Hematopoietic multipotent progenitor cell treated with erythropoietin and hydrocortisone succinate and interleukin-3 and kit ligand, for 15 days (in vitro differentiated cells): ENCODE measurements at regions not wholly inside any gene's neighbourhood (a gene's known extent, or its start where the extent isn't known, plus 50 kb on each side); places are given as distances from the start of the nearest gene placed in this dataset.

Source experiments
- DNase-seq: peaks from one replicate; pipeline ENCODE4 v3.0.0-alpha.2; 2015; ENCODE audit warnings: low spot score

DNA sequence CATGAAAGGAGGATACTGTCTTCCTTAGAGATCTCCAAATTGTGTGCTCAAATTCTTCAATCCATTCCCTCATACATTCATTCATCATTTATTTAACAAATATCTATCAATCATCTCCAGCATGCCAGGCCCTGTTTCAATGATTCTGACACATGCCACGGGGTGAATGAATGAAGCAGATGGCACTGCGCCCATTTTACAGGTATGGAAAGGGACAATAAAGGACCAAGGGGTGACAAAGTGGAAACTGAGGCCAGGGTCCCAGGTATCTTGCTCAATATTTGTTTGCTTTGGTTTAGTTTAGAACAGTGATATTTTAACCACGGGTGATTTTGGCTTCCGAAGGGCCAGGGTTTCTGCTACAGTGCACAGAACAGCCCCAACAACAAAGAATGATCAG is 321.6 kb upstream of the RUNX1 start:
- DNase-seq: no peak

- no peak for DNase-seq
Observed at GRCh38 chr21:35370071-35370470, 321.0 kb upstream of the RUNX1 start.

DNA sequence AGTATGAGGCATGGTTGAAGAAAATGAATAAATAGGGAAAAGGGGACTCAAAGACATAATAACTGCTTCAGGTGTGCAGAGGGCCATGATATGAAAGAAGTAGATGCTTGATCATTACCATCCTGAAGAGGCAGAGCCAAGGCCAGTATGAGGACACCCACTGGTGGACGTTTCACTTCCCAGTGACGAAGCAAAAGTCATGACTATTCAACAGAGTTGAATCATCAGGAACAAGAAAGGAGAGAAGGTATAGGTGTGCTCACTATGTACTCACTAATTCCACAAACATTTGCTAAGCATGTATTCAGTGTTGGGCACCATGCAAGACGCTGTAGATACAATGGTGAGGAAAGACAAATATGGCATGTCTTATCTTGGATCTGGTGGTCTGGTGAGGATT is 319.2 kb upstream of the RUNX1 start:
- no peak for DNase-seq

- no peak for DNase-seq
Observed at GRCh38 chr21:35367553-35367952, 318.5 kb upstream of the RUNX1 start.

- DNase-seq: no peak
Observed at GRCh38 chr21:35366394-35367080, 317.4 kb upstream of the RUNX1 start.

- no peak for DNase-seq
Observed at GRCh38 chr21:35363458-35363857, 314.4 kb upstream of the RUNX1 start.

DNA sequence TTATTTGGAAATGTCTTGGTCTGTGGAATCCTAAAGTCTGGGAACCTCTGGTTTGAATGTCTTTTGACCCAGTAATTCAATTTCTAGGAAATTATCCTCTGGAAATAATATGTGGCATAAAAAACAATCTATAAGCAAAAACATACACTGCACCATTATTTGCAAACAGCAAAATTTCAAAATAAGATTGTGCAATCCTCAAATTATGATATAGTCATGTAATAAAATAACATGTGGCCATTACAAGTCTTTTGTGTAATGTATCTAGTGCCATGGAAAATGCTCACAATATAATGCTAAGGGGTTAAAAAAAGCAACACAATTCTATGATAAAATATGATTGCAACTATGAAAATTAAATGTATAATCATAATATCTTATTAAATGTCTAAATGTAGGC is 312.9 kb upstream of the RUNX1 start:
- no peak for DNase-seq

GRCh38 chr21:35360870-35361570 is 311.9 kb upstream of the RUNX1 start:
- no peak for DNase-seq

- DNase-seq: no peak
Observed at GRCh38 chr21:35359076-35359475, 310.0 kb upstream of the RUNX1 start.

GRCh38 chr21:35358008-35358407 is 308.9 kb upstream of the RUNX1 start:
- DNase-seq: no peak

GRCh38 chr21:35357041-35357780 is 308.1 kb upstream of the RUNX1 start:
- DNase-seq: no peak

GRCh38 chr21:35354078-35354477 is 305.0 kb upstream of the RUNX1 start:
- no peak for DNase-seq

GRCh38 chr21:35352793-35353192 is 303.7 kb upstream of the RUNX1 start:
- no peak for DNase-seq

DNA sequence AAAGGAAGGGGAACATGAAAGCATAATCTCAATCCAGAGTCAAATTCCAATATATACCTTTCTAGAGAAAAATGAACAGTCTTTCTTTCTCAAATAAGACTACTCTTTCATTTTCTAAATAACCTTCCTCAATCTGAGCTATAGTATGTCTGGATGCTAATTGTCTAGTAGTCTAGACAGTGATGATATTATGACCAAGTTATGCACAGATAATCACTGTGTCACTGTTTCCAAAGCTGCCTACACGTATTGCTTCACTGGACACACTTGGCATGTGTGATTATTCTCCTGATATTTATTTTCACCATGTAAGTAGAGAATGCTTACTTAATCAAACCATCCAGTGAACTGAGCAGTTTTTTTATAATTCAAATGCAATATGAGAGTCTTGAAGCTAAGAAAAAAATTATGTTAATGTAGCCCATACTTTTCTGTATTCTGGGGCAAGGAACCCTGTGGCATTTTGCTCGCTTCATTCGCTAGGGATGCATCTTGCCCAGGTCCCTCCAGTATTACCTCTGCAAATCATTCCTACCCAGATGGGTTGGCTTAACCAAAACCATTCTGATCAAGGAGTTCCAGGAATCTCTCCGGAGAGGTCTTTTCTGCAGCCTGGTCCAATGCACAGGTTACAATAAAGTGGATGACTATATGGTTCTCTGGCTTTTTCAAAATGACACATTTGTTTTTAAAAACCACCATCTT is 303.1 kb upstream of the RUNX1 start:
- no peak for DNase-seq

DNA sequence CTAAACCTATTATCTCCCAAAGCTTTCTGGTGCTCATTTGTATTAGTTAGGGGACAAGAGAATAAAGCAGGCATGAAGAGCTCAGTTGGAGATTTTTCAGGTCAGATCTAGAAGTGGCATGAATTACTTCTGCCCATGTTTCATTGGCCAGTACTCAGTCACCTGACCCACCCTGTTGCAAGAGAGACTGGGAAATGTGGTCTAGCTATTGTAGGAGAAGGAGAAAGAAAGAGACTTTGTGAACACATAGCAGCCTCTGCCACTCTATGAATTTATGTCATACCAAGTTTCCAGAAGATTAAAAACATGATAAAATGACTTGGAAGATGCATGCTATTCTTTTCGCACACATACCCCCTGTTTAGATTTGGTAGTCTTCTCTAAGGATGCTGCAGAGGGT is 302.3 kb upstream of the RUNX1 start:
- DNase-seq: no peak

DNA sequence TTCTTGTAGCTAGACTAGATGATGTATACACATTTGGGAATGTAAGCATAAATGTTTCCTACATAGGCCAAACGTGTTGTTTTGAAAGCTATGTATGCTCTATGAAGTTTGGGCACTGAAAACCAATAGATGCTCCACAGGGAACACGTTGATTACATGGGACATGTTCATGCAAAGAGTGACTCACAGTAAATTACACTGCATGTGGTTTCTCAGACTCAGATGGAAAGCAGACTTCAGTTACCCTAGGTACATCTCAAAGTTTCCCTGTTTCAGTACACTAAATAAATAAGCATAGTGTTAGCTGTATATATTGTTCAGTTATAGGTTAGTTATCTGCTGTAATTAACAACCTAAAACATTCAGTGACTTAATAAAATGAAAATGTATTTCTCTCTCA is 301.9 kb upstream of the RUNX1 start:
- no peak for DNase-seq

DNA sequence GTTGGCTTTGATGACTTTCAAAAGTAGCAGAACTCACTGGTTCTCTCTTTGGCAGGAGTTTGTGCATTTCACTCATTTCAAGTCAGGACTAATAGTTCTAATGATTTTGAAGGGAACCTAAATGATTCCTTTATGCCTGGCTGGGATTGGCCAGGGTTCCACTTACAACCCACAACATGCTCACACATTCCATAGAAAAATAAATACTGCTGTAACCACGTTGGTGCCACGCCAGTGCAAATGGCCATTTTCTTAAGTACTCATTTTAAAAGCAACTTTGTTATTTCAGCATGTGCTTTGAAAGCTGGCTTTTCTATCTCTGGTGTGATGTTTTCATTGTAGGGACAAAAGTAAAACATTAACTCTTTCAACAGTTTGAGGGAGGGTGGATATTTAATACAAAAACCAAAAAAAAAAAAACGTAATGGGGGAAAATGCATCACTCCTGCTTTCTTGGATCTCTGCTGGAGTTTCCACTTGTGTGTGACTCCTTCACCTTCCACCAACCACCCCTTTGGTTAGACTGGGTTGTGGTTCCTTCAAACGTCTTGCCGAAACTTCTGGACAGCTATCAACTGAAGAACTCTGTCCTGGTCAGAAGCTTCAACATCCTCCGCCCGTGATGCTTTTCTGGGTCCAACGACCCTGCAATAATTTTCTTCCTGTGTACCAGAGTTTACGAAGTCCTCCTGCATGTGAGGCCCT is 300.4 kb upstream of the RUNX1 start:
- no peak for DNase-seq

GRCh38 chr21:35348686-35349085 is 299.6 kb upstream of the RUNX1 start:
- DNase-seq: no peak

DNA sequence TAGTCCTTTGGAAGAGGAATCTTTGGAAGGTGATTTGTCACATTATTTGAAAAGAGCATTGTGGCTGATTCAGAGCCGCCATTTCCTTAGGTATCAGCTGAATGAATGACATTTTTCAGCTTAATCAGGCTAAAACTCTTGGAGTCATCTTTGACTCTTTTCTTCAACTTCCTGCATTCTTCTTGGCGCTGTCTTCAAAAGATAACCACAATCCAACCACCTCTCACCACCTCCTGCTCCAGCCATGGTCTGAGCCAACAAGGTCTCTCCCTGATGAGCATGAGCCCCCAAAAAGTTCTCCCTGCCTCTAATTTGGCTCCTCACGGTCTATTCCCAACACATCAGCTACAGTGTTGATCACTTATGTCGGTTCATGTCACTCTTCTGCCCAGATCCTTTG is 297.6 kb upstream of the RUNX1 start:
- no peak for DNase-seq

DNA sequence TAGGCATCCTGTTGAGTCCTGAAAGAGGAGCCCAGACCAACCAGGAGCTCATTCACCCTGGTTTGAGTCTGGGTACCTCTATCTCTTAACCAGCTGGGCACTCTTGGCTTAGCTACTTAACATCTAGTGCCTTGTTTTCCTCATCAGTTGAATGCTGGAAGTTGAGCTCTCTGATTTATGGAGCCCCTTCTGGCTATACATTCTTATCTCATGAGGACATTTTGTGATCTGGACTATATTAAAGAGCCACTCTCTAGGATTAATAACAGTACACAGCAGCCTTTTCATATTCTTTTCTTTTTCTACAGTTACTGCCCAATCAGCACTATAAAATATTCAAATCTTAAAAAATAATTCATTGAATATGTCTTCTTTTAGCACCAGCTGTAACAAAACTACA is 296.9 kb upstream of the RUNX1 start:
- DNase-seq: no peak

DNA sequence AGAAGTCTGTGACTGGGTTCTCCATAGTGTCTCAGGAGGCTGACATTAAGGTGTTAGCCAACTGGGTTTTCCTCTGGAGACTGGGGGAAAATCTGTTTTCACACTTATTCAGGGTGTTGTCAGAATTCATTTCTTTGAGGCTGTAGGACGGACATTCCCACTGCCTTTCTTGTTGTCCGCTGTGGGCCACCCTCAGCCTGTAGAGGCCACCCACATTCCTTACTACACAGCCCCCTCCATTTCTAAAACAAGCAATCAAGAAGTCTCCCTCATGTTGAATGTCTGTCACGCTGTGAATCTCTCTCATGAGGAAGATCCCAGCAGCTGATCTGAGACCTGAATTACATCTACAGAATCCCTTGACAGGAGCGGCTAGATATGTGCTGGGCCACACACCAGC is 295.5 kb upstream of the RUNX1 start:
- no peak for DNase-seq
